D341Med (cell line): ENCODE measurements at regions not wholly inside any gene's neighbourhood (a gene's known extent, or its start where the extent isn't known, plus 50 kb on each side); places are given as distances from the start of the nearest gene placed in this dataset.
A peak's percentile ranks its signal among the peaks of the same experiment; 100 is the strongest.
"Not testable (repeated sequence)": the region's sequence is repeated elsewhere in the genome, so short reads cannot be mapped to it uniquely, and the experiment has no call there.

Source experiments
- DNase-seq: peaks from one replicate; pipeline ENCODE4 v3.0.0; 2012; ENCODE audit warnings: low spot score

- DNase-seq = not testable (repeated sequence)
These were observed 267.2 kb downstream of the MEF2C start for GRCh38 chr5:88615767-88616166.

DNA sequence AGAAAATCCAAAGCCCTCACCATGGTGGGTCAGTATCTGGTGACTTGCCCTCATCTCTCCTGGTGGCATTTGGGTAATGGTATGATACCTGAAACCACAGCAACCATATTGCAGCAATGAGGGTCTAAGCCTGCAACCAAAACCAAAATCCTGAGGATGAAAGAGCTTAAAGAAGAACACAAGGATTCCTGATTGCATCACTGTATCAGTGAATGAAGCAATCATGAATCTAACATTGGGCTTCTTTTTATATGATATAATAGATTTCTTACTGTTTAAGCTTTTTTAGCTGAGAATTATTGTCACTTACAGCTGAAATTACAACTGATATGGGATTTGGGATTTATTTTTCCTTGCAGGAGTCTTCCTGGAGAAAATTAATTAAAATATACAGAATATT is 269.9 kb downstream of the MEF2C start:
- no peak for DNase-seq

DNA sequence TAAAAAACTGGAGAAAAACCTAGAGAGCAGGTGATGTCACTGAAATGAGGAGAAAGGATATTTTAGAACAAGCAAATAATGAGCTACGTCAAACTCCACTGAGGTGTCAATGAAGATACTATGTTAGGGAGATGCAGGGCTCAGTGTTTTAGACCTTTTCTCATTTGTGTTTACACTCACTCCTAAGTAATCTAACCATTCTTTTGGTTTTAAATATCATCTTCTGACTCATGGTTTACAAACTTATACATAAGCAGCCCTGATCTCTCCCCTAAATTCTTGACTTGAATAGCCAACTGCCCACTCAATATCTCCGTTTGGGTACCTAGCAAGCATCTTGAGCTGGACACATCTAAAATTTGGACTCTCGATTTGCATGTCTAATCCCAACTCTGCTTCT is 272.4 kb downstream of the MEF2C start:
- no peak for DNase-seq

DNA sequence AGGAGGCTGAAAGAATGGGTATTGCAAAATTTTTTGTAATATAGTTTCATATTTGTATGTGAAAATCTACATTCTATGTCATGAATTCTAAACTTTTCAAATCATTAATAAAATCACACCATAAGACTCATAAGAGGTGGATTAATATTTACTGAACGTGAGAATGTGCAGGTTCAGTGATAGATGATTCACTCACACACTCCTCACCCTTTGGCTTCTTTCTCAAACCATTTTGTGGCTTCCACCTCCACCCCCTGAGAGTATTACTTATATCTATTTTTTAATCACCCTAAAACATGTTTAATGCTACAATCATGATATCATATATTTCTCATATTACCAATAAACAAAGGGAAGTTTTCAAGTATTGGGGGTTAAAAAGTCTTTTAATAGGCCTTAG is 275.5 kb downstream of the MEF2C start:
- no peak for DNase-seq

- DNase-seq = no peak
These were observed 276.4 kb downstream of the MEF2C start for GRCh38 chr5:88606626-88607025.

- DNase-seq = no peak
These were observed 276.8 kb downstream of the MEF2C start for GRCh38 chr5:88606173-88606572.

DNA sequence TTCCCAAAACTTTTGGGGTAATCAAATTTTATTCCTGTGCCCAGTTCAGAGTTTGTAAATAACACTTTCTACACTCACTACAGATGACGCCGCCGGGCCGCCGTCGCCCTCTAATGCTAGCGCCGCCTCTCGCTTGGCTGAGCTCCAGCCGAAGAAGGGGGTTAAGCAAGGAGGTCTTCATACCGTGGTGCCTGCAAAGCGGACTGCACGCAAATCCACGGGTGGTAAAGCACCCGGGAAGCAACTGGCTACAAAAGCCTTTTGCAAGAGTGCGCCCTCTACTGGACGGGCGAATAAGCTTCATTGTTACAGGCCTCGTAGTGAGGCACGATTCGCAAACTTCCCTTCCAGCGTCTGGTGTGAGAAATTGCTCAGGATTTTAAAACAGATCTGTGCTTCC is 280.4 kb downstream of the MEF2C start:
- peak; percentile 31 for DNase-seq

GRCh38 chr5:88594441-88594840 is 288.5 kb downstream of the MEF2C start:
- DNase-seq = no peak

DNA sequence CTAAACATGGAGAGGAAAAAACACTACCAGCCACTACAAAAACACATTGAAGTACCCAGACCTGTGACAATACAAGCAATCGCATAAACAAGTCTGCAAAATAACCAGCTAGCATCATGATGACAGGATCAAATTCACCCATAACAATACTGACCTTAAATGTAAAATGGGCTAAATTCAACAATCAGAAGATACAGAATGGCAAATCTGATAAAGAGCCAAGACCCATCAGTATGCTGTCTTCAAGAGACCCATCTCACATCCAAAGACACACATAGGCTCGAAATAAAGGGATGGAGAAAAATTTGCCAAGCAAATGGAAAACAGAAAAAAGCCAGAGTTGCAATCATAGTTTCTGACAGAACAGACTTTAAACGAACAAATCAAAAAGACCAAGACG is 294.4 kb downstream of the MEF2C start:
- DNase-seq = no peak

DNA sequence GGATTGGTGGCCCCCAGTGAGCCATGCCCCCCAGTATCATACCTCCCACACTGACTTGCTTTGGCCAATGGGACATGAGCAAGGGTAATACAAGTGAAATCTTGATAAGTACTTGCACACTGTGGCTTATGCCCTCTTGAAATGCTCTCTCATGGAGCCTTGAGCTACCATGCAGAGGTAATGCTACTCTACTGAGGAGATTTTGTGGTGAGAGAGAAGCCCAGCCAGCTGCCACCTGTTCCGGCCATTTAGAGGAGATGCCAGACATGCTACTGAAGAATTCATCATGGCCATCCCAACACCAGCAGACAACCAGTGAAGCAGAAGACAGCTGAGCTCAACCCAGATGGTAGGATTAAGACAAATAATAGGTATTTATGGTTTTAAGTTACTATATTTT is 299.5 kb downstream of the MEF2C start:
- DNase-seq = no peak

DNA sequence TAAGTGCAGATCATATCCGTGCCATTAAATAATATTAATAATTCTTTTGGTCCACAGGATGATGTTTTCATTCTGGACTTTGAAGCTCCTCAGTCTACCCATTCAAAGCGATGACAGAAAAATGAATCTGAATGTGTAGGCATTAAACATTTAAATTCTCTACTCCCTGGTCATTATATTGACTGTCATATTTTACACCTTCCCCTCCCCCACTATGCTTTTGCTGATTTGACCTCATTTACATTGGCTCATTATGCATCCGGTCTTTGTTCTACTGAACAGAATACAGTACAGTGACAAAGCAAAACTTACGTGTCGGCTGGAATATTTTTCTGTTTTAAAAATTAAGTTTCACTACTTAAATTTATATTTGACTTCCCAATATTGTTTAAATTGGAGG is 289.7 kb upstream of the TMEM161B start:
- no peak for DNase-seq

GRCh38 chr5:88557881-88558280 is 289.2 kb upstream of the TMEM161B start:
- no peak for DNase-seq

DNA sequence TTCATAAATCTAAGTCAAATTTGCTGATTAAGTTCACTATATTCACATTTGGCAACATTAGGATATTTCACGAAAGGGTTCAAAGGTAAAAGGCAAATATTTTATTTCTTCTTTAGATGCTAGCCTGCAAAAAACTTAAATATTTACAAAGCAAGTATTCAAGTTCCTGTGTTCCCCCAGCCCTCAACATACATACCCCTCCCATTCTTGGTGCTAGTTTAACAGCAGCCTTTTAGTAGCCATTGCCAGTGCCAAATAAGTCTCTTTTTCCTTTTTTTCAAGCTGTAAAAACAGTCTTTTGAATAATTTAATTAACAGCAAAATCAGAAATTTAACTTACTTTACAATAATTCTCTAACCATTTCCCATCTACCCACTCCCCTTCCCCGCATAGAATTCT is 288.5 kb upstream of the TMEM161B start:
- DNase-seq = no peak

DNA sequence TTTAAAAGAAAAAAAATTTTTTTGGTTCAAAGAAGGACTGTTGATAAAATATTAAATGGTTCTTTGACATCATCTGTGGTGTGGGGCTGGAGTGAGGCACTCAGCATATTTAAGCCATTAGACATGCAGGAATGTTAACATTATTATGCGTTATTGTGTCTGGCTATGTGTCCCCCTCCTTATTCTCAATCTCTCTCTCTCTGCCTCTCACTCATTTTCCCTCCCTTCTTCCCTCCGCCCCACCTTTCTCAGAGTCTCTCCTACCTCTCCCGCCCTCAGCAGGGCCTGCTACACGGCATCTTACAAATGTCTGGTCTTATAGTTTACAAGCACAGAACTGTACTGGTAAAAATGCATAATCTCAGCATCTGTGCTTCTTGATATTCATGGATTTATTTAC is 287.8 kb upstream of the TMEM161B start:
- DNase-seq = no peak

- DNase-seq = peak; percentile 25
These were observed 287.0 kb upstream of the TMEM161B start for GRCh38 chr5:88555674-88556073.

DNA sequence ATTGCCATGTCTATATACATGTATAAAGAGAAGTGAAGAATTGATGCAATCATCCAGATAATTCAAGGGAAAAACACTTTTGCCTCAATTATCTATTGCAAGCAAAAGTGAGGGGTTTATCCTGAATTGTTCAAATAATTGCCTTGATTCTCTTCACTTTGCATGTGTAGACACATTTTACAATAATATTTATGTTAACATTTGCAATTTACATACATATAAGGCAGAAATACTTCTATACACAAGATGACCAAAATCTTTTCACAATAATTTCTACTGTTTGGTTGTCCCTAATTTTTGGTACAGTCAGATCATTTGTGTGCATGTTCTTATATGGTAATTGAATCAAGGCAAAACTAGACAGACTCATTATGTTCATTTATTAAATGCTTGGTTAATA is 285.3 kb upstream of the TMEM161B start:
- no peak for DNase-seq

GRCh38 chr5:88553136-88553875 is 284.7 kb upstream of the TMEM161B start:
- DNase-seq = no peak

GRCh38 chr5:88552426-88552825 is 283.8 kb upstream of the TMEM161B start:
- DNase-seq = no peak

DNA sequence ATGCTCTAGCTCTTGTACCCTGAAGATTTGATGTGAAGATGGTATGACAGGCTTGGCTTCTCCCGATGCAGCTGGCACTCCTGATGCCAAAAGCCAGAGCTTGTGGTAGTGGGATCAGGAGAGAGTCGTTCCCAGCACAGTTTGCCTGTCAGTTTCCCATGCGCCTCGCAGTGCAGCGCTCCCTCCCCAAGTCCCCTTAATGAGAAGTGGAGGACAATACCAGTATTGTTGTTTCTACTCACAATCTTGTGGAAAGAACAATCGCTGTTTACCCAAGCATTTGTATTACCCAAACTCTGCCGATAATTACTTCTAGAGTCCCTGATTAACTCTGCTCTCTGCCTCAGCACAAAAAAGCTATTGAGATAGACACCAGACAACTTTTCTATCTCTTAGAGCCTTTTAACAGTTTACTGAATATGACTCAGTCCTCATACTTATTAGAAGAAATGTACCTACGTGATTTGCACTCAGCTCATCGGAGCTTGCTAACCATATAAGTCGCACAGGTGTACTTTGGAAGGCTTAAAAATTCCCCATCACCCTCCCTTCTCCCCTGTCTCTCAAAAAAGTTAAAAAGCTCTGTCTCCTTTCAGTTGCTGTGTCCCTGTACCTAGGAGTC is 283.2 kb upstream of the TMEM161B start:
- DNase-seq = no peak

- DNase-seq = no peak
These were observed 282.1 kb upstream of the TMEM161B start for GRCh38 chr5:88550736-88551135.

GRCh38 chr5:88548136-88548805 is 279.6 kb upstream of the TMEM161B start:
- no peak for DNase-seq

DNA sequence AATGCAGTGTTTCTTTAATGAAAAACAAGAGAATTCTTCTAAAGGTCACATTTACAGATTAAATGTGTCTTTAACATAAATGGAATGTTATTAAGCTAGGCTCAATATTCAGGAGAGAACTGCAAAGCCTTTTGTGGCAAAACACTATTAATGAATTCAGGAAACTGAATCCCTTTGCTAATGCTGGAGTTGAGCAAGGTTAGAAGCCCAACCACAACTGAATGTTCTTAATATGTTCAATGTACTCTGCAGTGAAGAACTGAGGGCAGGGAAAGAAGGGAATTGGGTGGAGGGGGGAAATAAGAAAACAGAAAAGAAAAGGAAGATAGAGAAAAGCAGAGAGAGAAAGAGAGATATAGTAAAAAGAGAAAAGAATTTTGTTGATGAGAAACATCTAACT is 276.7 kb upstream of the TMEM161B start:
- DNase-seq = no peak

- no peak for DNase-seq
These were observed 276.0 kb upstream of the TMEM161B start for GRCh38 chr5:88544671-88545070.
